ENCODE measurements at regions not wholly inside any gene's neighbourhood (a gene's known extent, or its start where the extent isn't known, plus 50 kb on each side); places are given as distances from the start of the nearest gene placed in this dataset.

- TF ChIP-seq CTCF (conservative IDR thresholded peaks at IDR 0.05; ENCODE audit: low read depth, low read length): no peak
- H3K4me3 ChIP-seq (ENCODE audit: low read length): no peak overlapping the region
- DNase-seq (ENCODE audit: low read depth): no peak
These were observed 264.7 kb upstream of the ID2 start for GRCh38 chr2:8416849-8417832.

- no peak for TF ChIP-seq CTCF (conservative IDR thresholded peaks at IDR 0.05; ENCODE audit: low read depth, low read length)
- no peak for DNase-seq (ENCODE audit: low read depth)
- no peak overlapping the region for H3K4me3 ChIP-seq (ENCODE audit: low read length)
These were observed 263.1 kb upstream of the ID2 start for GRCh38 chr2:8418721-8419120.

GRCh38 chr2:8421658-8422449 lies 260.0 kb upstream of the ID2 start:
- no peak for TF ChIP-seq CTCF (conservative IDR thresholded peaks at IDR 0.05; ENCODE audit: low read depth, low read length)
- H3K4me3 ChIP-seq (ENCODE audit: low read length): no peak overlapping the region
- no peak for DNase-seq (ENCODE audit: low read depth)

GRCh38 chr2:8422450-8422800 lies 259.4 kb upstream of the ID2 start:
- no peak for TF ChIP-seq CTCF (conservative IDR thresholded peaks at IDR 0.05; ENCODE audit: low read depth, low read length)
- no peak for DNase-seq (ENCODE audit: low read depth)
- no peak overlapping the region for H3K4me3 ChIP-seq (ENCODE audit: low read length)

- no peak for DNase-seq (ENCODE audit: low read depth)
- no peak for TF ChIP-seq CTCF (conservative IDR thresholded peaks at IDR 0.05; ENCODE audit: low read depth, low read length)
- H3K4me3 ChIP-seq (ENCODE audit: low read length): no peak overlapping the region
These were observed 256.6 kb upstream of the ID2 start for GRCh38 chr2:8424997-8425900.

GRCh38 chr2:8426550-8426949 lies 255.3 kb upstream of the ID2 start:
- TF ChIP-seq CTCF (conservative IDR thresholded peaks at IDR 0.05; ENCODE audit: low read depth, low read length): no peak
- no peak for DNase-seq (ENCODE audit: low read depth)
- no peak overlapping the region for H3K4me3 ChIP-seq (ENCODE audit: low read length)

Data from retinal pigment epithelial cell (primary cell).